Type B pancreatic cell (in vitro differentiated cells): ENCODE measurements at regions not wholly inside any gene's neighbourhood (a gene's known extent, or its start where the extent isn't known, plus 50 kb on each side); places are given as distances from the start of the nearest gene placed in this dataset.

Experiments used
- DNase-seq: peaks from one replicate; pipeline ENCODE4 v3.0.0; 2021; ENCODE audit warnings: mixed read lengths; ENCODE audit not compliant: unreplicated experiment; ENCODE audit errors: extremely low spot score
- H3K27ac Mint-ChIP-seq: 2 replicates; pipeline ENCODE4 v1.8.0; 2021; ENCODE audit warnings: mild to moderate bottlenecking, mixed read lengths
- H3K27me3 Mint-ChIP-seq: 2 replicates; pipeline ENCODE4 v1.8.0; 2021; ENCODE audit warnings: mixed read lengths
- H3K36me3 Mint-ChIP-seq: 2 replicates; pipeline ENCODE4 v1.8.0; 2021; ENCODE audit warnings: mixed read lengths
- H3K4me1 Mint-ChIP-seq: one replicate; pipeline ENCODE4 v1.8.0; 2021; ENCODE audit warnings: mixed read lengths; ENCODE audit not compliant: unreplicated experiment
- H3K4me3 Mint-ChIP-seq: 2 replicates; pipeline ENCODE4 v1.8.0; 2021; ENCODE audit warnings: mild to moderate bottlenecking, mixed read lengths
- H3K9me3 Mint-ChIP-seq: 2 replicates; pipeline ENCODE4 v1.8.0; 2021; ENCODE audit warnings: mixed read lengths
- TF ChIP-seq, protein P1 (sequence below): fragments of 200-600 bp; sonication (generic); conservative IDR thresholded peaks from 2 replicates; pipeline ENCODE4 v1.5.0; 2021; ENCODE audit warnings: antibody characterized with exemption, mild to moderate bottlenecking

DNA sequence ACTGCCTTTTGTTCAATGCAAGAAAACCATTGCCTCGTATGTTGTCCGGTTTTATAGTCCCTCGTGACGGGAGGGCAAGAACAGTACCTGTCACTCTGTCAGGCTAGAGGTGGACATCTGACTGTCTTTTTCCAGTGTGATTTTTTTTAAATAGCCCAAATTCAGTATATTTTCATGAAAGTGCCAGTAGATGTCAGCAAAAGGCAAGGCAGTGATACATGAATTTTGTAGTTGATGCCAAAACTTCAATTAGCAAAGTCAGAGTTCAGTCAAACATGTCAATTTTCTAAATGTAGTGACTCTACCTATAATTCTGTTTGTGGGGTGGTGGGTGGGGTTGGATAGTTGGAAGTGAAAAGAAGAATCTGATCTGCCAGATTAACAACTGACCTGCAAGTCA, 296.0 kb upstream of the MC4R start:
- H3K36me3 Mint-ChIP-seq, result no peaks in the 10 kb centered on the region
- no peak overlapping the region for H3K4me3 Mint-ChIP-seq
- H3K27me3 Mint-ChIP-seq, result no peaks in the 10 kb centered on the region
- TF ChIP-seq, protein P1, sequence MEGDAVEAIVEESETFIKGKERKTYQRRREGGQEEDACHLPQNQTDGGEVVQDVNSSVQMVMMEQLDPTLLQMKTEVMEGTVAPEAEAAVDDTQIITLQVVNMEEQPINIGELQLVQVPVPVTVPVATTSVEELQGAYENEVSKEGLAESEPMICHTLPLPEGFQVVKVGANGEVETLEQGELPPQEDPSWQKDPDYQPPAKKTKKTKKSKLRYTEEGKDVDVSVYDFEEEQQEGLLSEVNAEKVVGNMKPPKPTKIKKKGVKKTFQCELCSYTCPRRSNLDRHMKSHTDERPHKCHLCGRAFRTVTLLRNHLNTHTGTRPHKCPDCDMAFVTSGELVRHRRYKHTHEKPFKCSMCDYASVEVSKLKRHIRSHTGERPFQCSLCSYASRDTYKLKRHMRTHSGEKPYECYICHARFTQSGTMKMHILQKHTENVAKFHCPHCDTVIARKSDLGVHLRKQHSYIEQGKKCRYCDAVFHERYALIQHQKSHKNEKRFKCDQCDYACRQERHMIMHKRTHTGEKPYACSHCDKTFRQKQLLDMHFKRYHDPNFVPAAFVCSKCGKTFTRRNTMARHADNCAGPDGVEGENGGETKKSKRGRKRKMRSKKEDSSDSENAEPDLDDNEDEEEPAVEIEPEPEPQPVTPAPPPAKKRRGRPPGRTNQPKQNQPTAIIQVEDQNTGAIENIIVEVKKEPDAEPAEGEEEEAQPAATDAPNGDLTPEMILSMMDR, result peak; percentile 32
- H3K4me1 Mint-ChIP-seq, result no peaks in the 10 kb centered on the region
- H3K27ac Mint-ChIP-seq, result no peak overlapping the region
- DNase-seq, result no peak
- no peaks in the 10 kb centered on the region for H3K9me3 Mint-ChIP-seq

GRCh38 chr18:60669938-60670337, 297.4 kb upstream of the MC4R start:
- Mint-ChIP-seq H3K9me3 (no peaks in the 10 kb centered on the region), H3K4me3 (no peak overlapping the region), H3K4me1 (no peaks in the 10 kb centered on the region), H3K36me3 (no peaks in the 10 kb centered on the region), H3K27me3 (no peaks in the 10 kb centered on the region), H3K27ac (no peak overlapping the region)
- DNase-seq, result no peak
- TF ChIP-seq, protein P1, result no peak

GRCh38 chr18:60671021-60671420, 298.4 kb upstream of the MC4R start:
- Mint-ChIP-seq H3K27ac (no peak overlapping the region), H3K36me3 (no peaks in the 10 kb centered on the region), H3K4me1 (no peaks in the 10 kb centered on the region), H3K4me3 (no peak overlapping the region), H3K9me3 (no peaks in the 10 kb centered on the region), H3K27me3 (no peaks in the 10 kb centered on the region)
- TF ChIP-seq, protein P1, result no peak
- no peak for DNase-seq

DNA sequence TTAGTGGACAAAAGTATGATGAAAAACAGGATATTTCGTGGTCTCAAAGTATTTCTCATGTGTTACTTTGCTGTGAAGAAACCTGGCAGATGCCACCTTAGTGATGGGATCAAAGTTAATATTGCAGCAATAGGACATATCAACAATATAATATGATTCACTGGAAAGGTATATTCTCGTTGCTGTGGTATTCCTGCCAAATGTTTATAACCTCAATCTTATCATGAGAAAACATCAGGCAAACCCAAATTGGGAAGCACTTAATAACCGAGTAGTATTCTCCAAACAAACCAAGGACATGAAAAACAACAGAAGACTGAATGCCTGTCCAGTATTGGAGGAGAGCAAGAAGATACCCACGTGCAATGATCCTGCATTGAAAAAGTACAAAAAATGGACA, 302.6 kb upstream of the MC4R start:
- Mint-ChIP-seq H3K9me3 (no peaks in the 10 kb centered on the region), H3K27ac (no peak overlapping the region), H3K4me3 (no peak overlapping the region), H3K36me3 (no peaks in the 10 kb centered on the region), H3K4me1 (no peaks in the 10 kb centered on the region), H3K27me3 (no peaks in the 10 kb centered on the region)
- TF ChIP-seq, protein P1, result no peak
- no peak for DNase-seq

GRCh38 chr18:60675801-60676200, 303.2 kb upstream of the MC4R start:
- Mint-ChIP-seq H3K27me3 (no peaks in the 10 kb centered on the region), H3K27ac (no peak overlapping the region)

DNA sequence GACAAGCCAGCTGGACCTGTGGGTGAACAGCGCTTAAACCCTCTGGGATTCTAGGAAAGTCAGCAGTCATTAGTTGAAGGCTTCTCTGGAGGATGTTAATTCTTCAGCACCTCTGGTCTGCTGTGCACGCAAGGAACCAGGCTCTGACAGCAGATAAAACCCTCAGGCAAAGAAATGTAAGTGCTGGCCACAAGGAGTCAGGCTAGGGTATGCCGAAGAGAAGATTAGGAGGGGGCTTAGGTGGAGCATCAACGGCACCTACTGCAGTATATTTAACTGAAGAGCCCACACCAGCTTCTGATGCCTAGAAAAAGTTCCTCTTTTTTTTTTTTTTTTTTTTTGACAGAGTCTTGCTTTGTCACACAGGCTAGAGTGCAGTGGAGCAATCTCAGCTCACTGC, 304.2 kb upstream of the MC4R start:
- H3K27me3 Mint-ChIP-seq, result no peaks in the 10 kb centered on the region
- H3K4me1 Mint-ChIP-seq, result no peaks in the 10 kb centered on the region
- no peaks in the 10 kb centered on the region for H3K36me3 Mint-ChIP-seq
- no peak overlapping the region for H3K4me3 Mint-ChIP-seq
- no peak overlapping the region for H3K27ac Mint-ChIP-seq
- TF ChIP-seq, protein P1, result peak; percentile 30
- no peaks in the 10 kb centered on the region for H3K9me3 Mint-ChIP-seq
- DNase-seq, result no peak

More at GRCh38 chr18:60675801-60676200, 303.2 kb upstream of the MC4R start:
- DNase-seq, result no peak
- H3K4me3 Mint-ChIP-seq, result no peak overlapping the region
- H3K4me1 Mint-ChIP-seq, result no peaks in the 10 kb centered on the region
- TF ChIP-seq, protein P1, result no peak
- no peaks in the 10 kb centered on the region for H3K36me3 Mint-ChIP-seq
- no peaks in the 10 kb centered on the region for H3K9me3 Mint-ChIP-seq
